HCT116 (cell line): ENCODE measurements at regions not wholly inside any gene's neighbourhood (a gene's known extent, or its start where the extent isn't known, plus 50 kb on each side); places are given as distances from the start of the nearest gene placed in this dataset.
A peak's percentile ranks its signal among the peaks of the same experiment; 100 is the strongest.

Experiments
- ATAC-seq: fragments of 200-7000 bp; cut with Tn5 transposase; 2 replicates; pipeline ENCODE4 v1.9.1; 2020; ENCODE audit warnings: mild to moderate bottlenecking, moderate library complexity
- BruUV-seq: library from RNA; stranded (reverse); fragments of 400-500 nt; replicated peaks from 2 replicates; lab custom pipeline; 2021; lab: Mats Ljungman, UMichigan
- CTCF ChIA-PET: fragments of 300-600 bp; sonication (Branson Sonifier 250); formaldehyde crosslinking; loops from one replicate; lab custom pipeline; 2021; ENCODE audit warnings: antibody characterized with exemption; lab: Charles Lee
- POLR2A ChIA-PET: fragments of 300-600, 350-600 bp; sonication (Branson Sonifier 250); formaldehyde crosslinking; loops from one replicate; lab custom pipeline; 2021; ENCODE audit warnings: antibody characterized with exemption; lab: Charles Lee
- RAD21 ChIA-PET, 2 experiments: fragments of 300-600 bp; sonication (Branson Sonifier 250); formaldehyde crosslinking; loops; one replicate each; lab custom pipeline; 2023; ENCODE audit warnings: low total read pairs in 2 of 2; ENCODE audit not compliant: uncharacterized antibody in 2 of 2, unreplicated experiment in 2 of 2, low non-redundant PET in 1 of 2; lab: Charles Lee
- DNase-seq: peaks from one replicate; pipeline ENCODE4 v3.0.0-alpha.2; 2010; ENCODE audit warnings: low read depth, low spot score
- H2AFZ ChIP-seq: fragments of 200-600 bp; shearing (Covaris generic), sonication (generic); 2 replicates; pipeline ENCODE4 v1.6.1; 2017; ENCODE audit warnings: low read depth, mixed run types, mixed read lengths, antibody characterized with exemption, low read length; ENCODE audit not compliant: poor library complexity, severe bottlenecking
- H3K27ac ChIP-seq: 2 replicates; pipeline ENCODE4 v1.5.1; 2012; ENCODE audit warnings: low read depth, low read length
- H3K27me3 ChIP-seq: fragments of 200-600 bp; sonication (generic); 2 replicates; pipeline ENCODE4 v1.6.1; 2016; ENCODE audit warnings: mixed run types, low read length, mixed read lengths; ENCODE audit not compliant: insufficient read depth
- H3K36me3 ChIP-seq, 2 experiments: fragments of 200-500 bp in 1 of 2; fragments of 200-600 bp in 1 of 2; sonication (Bioruptor generic) in 1 of 2; sonication (generic) in 1 of 2; 2 replicates each; pipeline versions ENCODE4 v1.5.1 to v1.6.1; 2014 to 2016; ENCODE audit warnings: low read length in 2 of 2, inconsistent platforms in 1 of 2, mixed read lengths in 1 of 2, mixed run types in 1 of 2; ENCODE audit not compliant: insufficient read depth in 2 of 2, control insufficient read depth in 1 of 2
- H3K4me1 ChIP-seq, 2 experiments: fragments of 200-600 bp in 1 of 2; sonication (generic) in 1 of 2; 2 replicates each; pipeline versions ENCODE4 v1.5.1 to v1.6.1; 2012 to 2017; ENCODE audit warnings: low read length in 2 of 2, inconsistent platforms in 1 of 2, mild to moderate bottlenecking in 1 of 2, mixed read lengths in 1 of 2, mixed run types in 1 of 2, moderate library complexity in 1 of 2; ENCODE audit not compliant: insufficient read depth in 2 of 2, control insufficient read depth in 1 of 2
- H3K4me2 ChIP-seq: fragments of 200-600 bp; sonication (generic); 2 replicates; pipeline ENCODE4 v1.6.1; 2017; ENCODE audit warnings: mixed run types, low read length, mixed read lengths
- H3K4me3 ChIP-seq, 2 experiments: fragments of 200-600 bp in 1 of 2; sonication (generic) in 1 of 2; replicated peaks in 1 of 2; 2 replicates each; pipeline ENCODE4 v1.5.1; 2011 to 2016; ENCODE audit warnings: low read length in 2 of 2, control low read depth in 1 of 2, low read depth in 1 of 2, mild to moderate bottlenecking in 1 of 2, mixed read lengths in 1 of 2, mixed run types in 1 of 2
- H3K79me2 ChIP-seq: fragments of 200-600 bp; sonication (generic); 2 replicates; pipeline ENCODE4 v1.6.1; 2017; ENCODE audit warnings: mild to moderate bottlenecking, mixed run types, low read length, moderate library complexity, mixed read lengths; ENCODE audit not compliant: insufficient read depth
- H3K9ac ChIP-seq: fragments of 200-600 bp; sonication (generic); 2 replicates; pipeline ENCODE4 v1.6.1; 2016; ENCODE audit warnings: low read length, mixed read lengths
- H3K9me2 ChIP-seq: fragments of 200-600 bp; sonication (generic), shearing (Covaris generic); 2 replicates; pipeline ENCODE4 v1.6.1; 2017; ENCODE audit warnings: mixed run types, mild to moderate bottlenecking, moderate library complexity; ENCODE audit not compliant: insufficient read depth
- H3K9me3 ChIP-seq, 2 experiments: fragments of 200-500 bp in 1 of 2; fragments of 200-600 bp in 1 of 2; sonication (Bioruptor generic) in 1 of 2; sonication (generic) in 1 of 2; 2 replicates each; pipeline ENCODE4 v1.6.1; 2014 to 2017; ENCODE audit warnings: low read length in 2 of 2, mixed read lengths in 2 of 2, inconsistent platforms in 1 of 2, low read depth in 1 of 2, mild to moderate bottlenecking in 1 of 2, mixed run types in 1 of 2, moderate library complexity in 1 of 2; ENCODE audit not compliant: control insufficient read depth in 1 of 2, insufficient read depth in 1 of 2
- H4K20me1 ChIP-seq: fragments of 200-600 bp; sonication (generic), shearing (Covaris generic); 2 replicates; pipeline ENCODE4 v1.6.1; 2017; ENCODE audit warnings: mixed run types, mild to moderate bottlenecking, moderate library complexity; ENCODE audit not compliant: insufficient read depth
- ATF3 ChIP-seq: IDR thresholded peaks from 2 replicates; pipeline ENCODE4 v1.6.1; 2012
- ELF1 ChIP-seq: IDR thresholded peaks from 2 replicates; pipeline ENCODE4 v1.6.1; 2012; ENCODE audit warnings: low read depth, borderline replicate concordance
- EZH2phosphoT487 ChIP-seq: fragments of 200-600 bp; IDR thresholded peaks from 2 replicates; pipeline ENCODE4 v1.6.1; 2018; ENCODE audit warnings: antibody characterized with exemption, borderline replicate concordance
- FOSL1 ChIP-seq: IDR thresholded peaks from 2 replicates; pipeline ENCODE4 v1.6.1; 2012; ENCODE audit warnings: low read depth
- JUND ChIP-seq: IDR thresholded peaks from 2 replicates; pipeline ENCODE4 v1.6.1; 2012
- MAX ChIP-seq: IDR thresholded peaks from 2 replicates; pipeline ENCODE4 v1.6.1; 2012
- POLR2AphosphoS5 ChIP-seq: IDR thresholded peaks from 2 replicates; pipeline ENCODE4 v1.6.1; 2011; ENCODE audit warnings: mild to moderate bottlenecking, low read depth, low read length, moderate library complexity
- RAD21 ChIP-seq: IDR thresholded peaks from 2 replicates; pipeline ENCODE4 v1.6.1; 2012; ENCODE audit warnings: low read depth, mild to moderate bottlenecking
- REST ChIP-seq: IDR thresholded peaks from 2 replicates; pipeline ENCODE4 v1.6.1; 2012; ENCODE audit warnings: low read depth
- SP1 ChIP-seq: IDR thresholded peaks from 2 replicates; pipeline ENCODE4 v1.6.1; 2012; ENCODE audit warnings: low read depth
- SRF ChIP-seq: IDR thresholded peaks from 2 replicates; pipeline ENCODE4 v1.6.1; 2012; ENCODE audit warnings: low read depth
- ZNF274 ChIP-seq: fragments of 200-500 bp; sonication (Bioruptor generic); IDR thresholded peaks from 2 replicates; pipeline ENCODE4 v1.6.1; 2014; ENCODE audit warnings: mild to moderate bottlenecking, low read depth, low read length, inconsistent platforms
- intact Hi-C: fragments of 100-400 bp; cut with micrococcal nuclease; formaldehyde crosslinking; loops from 2 replicates; pipeline ENCODE4 v1.10.0; 2022

DNA sequence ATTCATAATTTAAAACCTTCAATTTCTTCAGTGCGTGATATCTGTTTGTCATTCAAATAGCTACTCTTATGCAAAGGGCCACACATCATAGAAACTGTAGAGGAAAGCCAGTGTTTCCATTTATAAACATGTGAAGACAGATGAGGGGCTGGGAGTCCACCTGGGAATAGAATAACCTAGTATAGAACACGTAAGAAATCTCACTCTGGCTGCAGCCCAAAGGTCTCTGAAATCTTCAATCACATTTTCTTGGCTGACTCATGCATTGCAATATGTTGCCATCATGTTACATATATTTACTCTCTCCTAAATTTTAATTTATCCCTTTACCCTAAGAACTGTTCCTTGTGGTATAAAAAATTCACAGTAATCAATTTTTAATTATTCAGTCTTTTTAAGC is 123.2 kb downstream of the ELOVL4 start (continued):
- TF ChIP-seq REST: no peak
- TF ChIP-seq ATF3: no peak
- no peak for TF ChIP-seq SRF
- no peak for TF ChIP-seq EZH2phosphoT487
- TF ChIP-seq ZNF274: no peak
- TF ChIP-seq POLR2AphosphoS5: no peak

DNA sequence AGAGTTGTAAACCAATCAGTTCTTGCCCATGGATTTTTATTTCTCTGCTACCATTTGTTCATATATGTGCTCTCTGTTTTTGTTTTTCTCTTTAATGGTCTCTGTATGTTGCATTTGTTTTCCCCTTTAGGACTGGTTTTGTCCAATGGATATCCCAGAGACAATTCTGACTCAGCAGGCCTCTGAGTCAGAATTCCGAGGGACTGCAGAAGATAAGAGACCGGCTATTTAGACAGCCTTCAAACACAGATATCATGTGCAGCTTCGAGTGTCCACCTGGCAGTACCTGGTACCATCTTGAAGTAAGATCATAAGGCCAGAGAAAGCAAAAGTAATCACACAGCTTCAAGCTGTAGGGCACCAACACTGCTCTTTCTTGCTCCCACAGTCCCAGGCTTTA is 125.5 kb downstream of the ELOVL4 start:
- ChIA-PET RAD21 (no interaction called here), POLR2A (no interaction called here)
- no TSS peak for BruUV-seq

More for the DNA sequence above, 125.5 kb downstream of the ELOVL4 start:
- Histone ChIP-seq H2AFZ (peak overlapping the region; percentile 45), H3K36me3 (no peaks in the 10 kb centered on the region), H3K4me1 (peaks cover 0 to 4% of the 10 kb centered on the region in 2 experiments; a peak in 1 of 4 replicates), H3K4me3 (no peak overlapping the region), H3K79me2 (no peaks in the 10 kb centered on the region), H3K9me3 (no peaks in the 10 kb centered on the region), H3K27me3 (no peaks in the 10 kb centered on the region), H3K9ac (no peak overlapping the region), H3K4me2 (no peak overlapping the region), H3K9me2 (no peaks in the 10 kb centered on the region), H3K27ac (no peak overlapping the region), H4K20me1 (no peaks in the 10 kb centered on the region)
- no peak for ATAC-seq
- DNase-seq: no peak
- intact Hi-C loops: no loop called here
- TF ChIP-seq MAX (peak; percentile 32; the same call in 1 of the 2 replicates), RAD21 (no peak), JUND (no peak), FOSL1 (peak; percentile 18; the same call in 1 of the 2 replicates), SP1 (no peak), ELF1 (no peak)
- CTCF ChIA-PET: no interaction called here
